ENCODE measurements at regions not wholly inside any gene's neighbourhood (a gene's known extent, or its start where the extent isn't known, plus 50 kb on each side); places are given as distances from the start of the nearest gene placed in this dataset.
"Not testable (repeated sequence)": the region's sequence is repeated elsewhere in the genome, so short reads cannot be mapped to it uniquely, and the experiment has no call there.

GRCh38 chr5:163917747-163918146, 412.3 kb downstream of the MAT2B start:
- no peak for DNase-seq (ENCODE audit: extremely low read depth, low read depth)
- TF ChIP-seq, protein P1, sequence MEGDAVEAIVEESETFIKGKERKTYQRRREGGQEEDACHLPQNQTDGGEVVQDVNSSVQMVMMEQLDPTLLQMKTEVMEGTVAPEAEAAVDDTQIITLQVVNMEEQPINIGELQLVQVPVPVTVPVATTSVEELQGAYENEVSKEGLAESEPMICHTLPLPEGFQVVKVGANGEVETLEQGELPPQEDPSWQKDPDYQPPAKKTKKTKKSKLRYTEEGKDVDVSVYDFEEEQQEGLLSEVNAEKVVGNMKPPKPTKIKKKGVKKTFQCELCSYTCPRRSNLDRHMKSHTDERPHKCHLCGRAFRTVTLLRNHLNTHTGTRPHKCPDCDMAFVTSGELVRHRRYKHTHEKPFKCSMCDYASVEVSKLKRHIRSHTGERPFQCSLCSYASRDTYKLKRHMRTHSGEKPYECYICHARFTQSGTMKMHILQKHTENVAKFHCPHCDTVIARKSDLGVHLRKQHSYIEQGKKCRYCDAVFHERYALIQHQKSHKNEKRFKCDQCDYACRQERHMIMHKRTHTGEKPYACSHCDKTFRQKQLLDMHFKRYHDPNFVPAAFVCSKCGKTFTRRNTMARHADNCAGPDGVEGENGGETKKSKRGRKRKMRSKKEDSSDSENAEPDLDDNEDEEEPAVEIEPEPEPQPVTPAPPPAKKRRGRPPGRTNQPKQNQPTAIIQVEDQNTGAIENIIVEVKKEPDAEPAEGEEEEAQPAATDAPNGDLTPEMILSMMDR (IDR thresholded peaks at IDR 0.05; ENCODE audit: low read depth, low read length), result no peak

GRCh38 chr5:163934990-163935389, 429.6 kb downstream of the MAT2B start:
- DNase-seq (ENCODE audit: extremely low read depth, low read depth), result not testable (repeated sequence)

DNA sequence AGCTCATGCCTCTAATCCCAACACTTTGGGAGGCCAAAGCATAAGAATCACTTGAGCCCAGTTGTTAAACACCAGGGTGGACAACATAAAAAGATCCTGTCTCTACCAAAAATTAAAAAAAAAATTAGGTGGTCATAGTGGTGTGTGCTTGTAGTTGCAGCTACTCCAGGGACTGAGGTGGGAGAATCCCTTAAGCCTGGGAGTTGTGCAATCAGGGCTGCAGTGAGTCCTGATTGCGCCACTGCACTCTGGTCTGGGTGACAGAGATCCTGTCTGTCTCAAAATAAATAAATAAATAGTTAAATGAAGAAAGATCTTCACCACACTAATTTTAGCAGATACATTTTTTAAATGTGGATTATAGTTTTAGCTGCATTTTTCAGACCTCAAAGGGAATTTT, 433.2 kb downstream of the MAT2B start:
- TF ChIP-seq, protein P1 (IDR thresholded peaks at IDR 0.05; ENCODE audit: low read depth, low read length), result no peak
- DNase-seq (ENCODE audit: extremely low read depth, low read depth), result no peak

- TF ChIP-seq, protein P1 (IDR thresholded peaks at IDR 0.05; ENCODE audit: low read depth, low read length), result no peak
- DNase-seq (ENCODE audit: extremely low read depth, low read depth), result no peak
These were observed 435.7 kb downstream of the MAT2B start for GRCh38 chr5:163941079-163941478.

DNA sequence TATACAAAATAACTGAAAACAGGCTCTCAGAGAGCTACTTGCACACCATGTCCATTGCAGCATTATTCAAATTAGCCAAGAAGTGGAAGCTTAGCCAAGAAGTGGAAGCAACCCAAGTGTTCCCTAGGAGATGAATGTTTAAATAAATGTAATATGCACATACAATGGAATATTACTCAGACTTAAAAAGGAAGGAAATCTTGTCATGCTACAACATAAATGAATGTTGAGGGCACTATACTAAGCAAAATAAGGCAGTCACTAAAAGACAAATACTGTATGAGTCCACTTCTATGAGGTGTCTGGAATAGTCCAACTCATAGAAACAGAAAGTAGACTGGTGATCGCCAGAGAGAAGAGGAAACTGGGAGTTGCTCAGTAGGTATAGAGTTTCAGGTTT, 438.1 kb downstream of the MAT2B start:
- TF ChIP-seq, protein P1 (IDR thresholded peaks at IDR 0.05; ENCODE audit: low read depth, low read length), result no peak
- peak; percentile 0 for DNase-seq (ENCODE audit: extremely low read depth, low read depth)

GRCh38 chr5:163944738-163945137, 439.3 kb downstream of the MAT2B start:
- DNase-seq (ENCODE audit: extremely low read depth, low read depth), result no peak
- TF ChIP-seq, protein P1 (IDR thresholded peaks at IDR 0.05; ENCODE audit: low read depth, low read length), result no peak

DNA sequence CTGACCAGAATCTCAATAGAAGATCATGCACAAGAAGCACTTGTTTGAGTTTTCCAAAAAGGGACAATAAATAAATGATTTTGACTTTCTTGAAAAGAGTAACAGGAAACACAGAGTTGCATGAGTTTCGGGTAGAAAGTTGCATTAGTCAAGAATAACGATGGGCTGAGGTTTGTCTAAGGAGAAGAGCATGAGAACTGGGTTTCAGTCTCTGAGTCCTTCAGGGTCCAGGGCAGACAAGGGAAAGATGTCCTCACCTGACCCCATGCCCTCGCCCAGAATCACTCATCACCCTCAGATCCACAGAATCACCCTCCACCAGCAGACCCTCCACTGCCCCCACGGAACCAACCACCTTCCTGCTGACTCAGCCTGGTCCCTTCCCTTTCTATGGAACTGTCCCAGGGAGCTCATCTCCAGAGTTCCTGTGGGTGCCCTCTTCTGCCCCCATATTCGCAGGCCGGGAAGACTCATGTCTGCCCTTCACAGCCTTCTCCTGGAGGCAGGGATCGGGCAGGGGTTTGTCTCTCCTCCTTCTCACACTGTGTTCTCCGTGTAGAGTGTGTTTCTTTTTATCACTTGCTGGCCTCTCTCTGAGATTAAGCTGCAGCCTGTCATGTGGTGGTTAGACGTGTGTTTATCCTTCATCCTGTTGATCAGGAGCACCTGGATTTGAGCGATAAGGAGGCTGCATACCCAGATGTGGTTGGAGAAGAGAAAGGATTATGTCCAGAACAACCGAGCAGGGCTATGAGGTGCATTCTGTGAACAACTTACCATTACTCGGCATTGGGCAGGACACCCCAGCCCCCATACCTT, 442.6 kb downstream of the MAT2B start:
- no peak for DNase-seq (ENCODE audit: extremely low read depth, low read depth)
- TF ChIP-seq, protein P1 (IDR thresholded peaks at IDR 0.05; ENCODE audit: low read depth, low read length), result no peak

- DNase-seq (ENCODE audit: extremely low read depth, low read depth), result no peak
- TF ChIP-seq, protein P1 (IDR thresholded peaks at IDR 0.05; ENCODE audit: low read depth, low read length), result no peak
These were observed 444.8 kb downstream of the MAT2B start for GRCh38 chr5:163950248-163950647.
